HEK293 (cell line): ENCODE measurements at regions not wholly inside any gene's neighbourhood (a gene's known extent, or its start where the extent isn't known, plus 50 kb on each side); places are given as distances from the start of the nearest gene placed in this dataset.

ENCODE experiments used
- CTCF ChIA-PET: fragments of 350-600 bp; formaldehyde crosslinking; extraction: SDS; loops from one replicate; lab custom pipeline; 2021; ENCODE audit warnings: antibody characterized with exemption; lab: Yijun Ruan, JAX
- POLR2A ChIA-PET: fragments of 300-600 bp; formaldehyde crosslinking; extraction: SDS; loops from one replicate; lab custom pipeline; 2020; ENCODE audit warnings: antibody characterized with exemption, inconsistent platforms; lab: Yijun Ruan, JAX
- H3K27ac ChIP-seq: fragments of 200-500 bp; sonication (Bioruptor generic); 2 replicates; pipeline ENCODE4 v1.5.1; 2014; ENCODE audit warnings: low read depth, low read length, control low read depth, inconsistent platforms; ENCODE audit errors: extremely low read depth
- H3K36me3 ChIP-seq, 2 experiments: fragments of 200-500 bp in 1 of 2; sonication (Bioruptor generic) in 1 of 2; 1 replicate in 1 of 2; 2 replicates in 1 of 2; pipeline ENCODE4 v1.5.1; 2014 to 2017; ENCODE audit warnings: inconsistent platforms in 2 of 2, low read length in 2 of 2; ENCODE audit not compliant: control insufficient read depth in 2 of 2, insufficient read depth in 1 of 2
- H3K4me1 ChIP-seq: fragments of 200-500 bp; sonication (Bioruptor generic); 2 replicates; pipeline ENCODE4 v1.5.1; 2014; ENCODE audit warnings: mild to moderate bottlenecking, low read length, inconsistent platforms; ENCODE audit not compliant: control insufficient read depth, insufficient read depth
- H3K4me3 ChIP-seq: 2 replicates; pipeline ENCODE4 v1.5.1; 2011; ENCODE audit warnings: low read depth, mild to moderate bottlenecking, control low read depth, low read length, moderate library complexity
- H3K9me3 ChIP-seq: fragments of 200-500 bp; sonication (Bioruptor generic); 2 replicates; pipeline ENCODE4 v1.5.1; 2014; ENCODE audit warnings: low read depth, low read length, inconsistent platforms; ENCODE audit not compliant: control insufficient read depth, insufficient read depth
- IKZF3 ChIP-seq: fragments of 450-650 bp; IDR thresholded peaks from 2 replicates; pipeline ENCODE4 v1.5.0; 2018; ENCODE audit warnings: missing biosample characterization, mild to moderate bottlenecking, missing genetic modification characterization, moderate library complexity
- KLF10 ChIP-seq: fragments of 450-650 bp; IDR thresholded peaks from 2 replicates; pipeline ENCODE4 v1.5.1; 2018; ENCODE audit warnings: missing biosample characterization, mild to moderate bottlenecking, missing genetic modification characterization
- SALL2 ChIP-seq: fragments of 450-650 bp; formaldehyde crosslinking; IDR thresholded peaks from 2 replicates; pipeline ENCODE4 v1.5.0; 2017; ENCODE audit warnings: missing biosample characterization, mild to moderate bottlenecking, missing genetic modification characterization, borderline replicate concordance
- ZNF23 ChIP-seq: fragments of 450-650 bp; formaldehyde crosslinking; IDR thresholded peaks from 2 replicates; pipeline ENCODE4 v1.5.1; 2016; ENCODE audit warnings: missing biosample characterization, missing genetic modification characterization, borderline replicate concordance
- ZNF324 ChIP-seq: fragments of 450-650 bp; formaldehyde crosslinking; IDR thresholded peaks from 2 replicates; pipeline ENCODE4 v1.5.1; 2016; ENCODE audit warnings: missing biosample characterization, missing genetic modification characterization
- ZNF350 ChIP-seq: fragments of 450-650 bp; formaldehyde crosslinking; IDR thresholded peaks from 2 replicates; pipeline ENCODE4 v1.5.0; 2017; ENCODE audit warnings: missing biosample characterization, mild to moderate bottlenecking, missing genetic modification characterization
- ZNF37A ChIP-seq: fragments of 450-650 bp; IDR thresholded peaks from 2 replicates; pipeline ENCODE4 v1.5.1; 2018; ENCODE audit warnings: missing biosample characterization, missing genetic modification characterization
- ZNF404 ChIP-seq: fragments of 450-650 bp; formaldehyde crosslinking; IDR thresholded peaks from 2 replicates; pipeline ENCODE4 v1.5.1; 2017; ENCODE audit warnings: missing biosample characterization, missing genetic modification characterization
- ZNF416 ChIP-seq: fragments of 450-650 bp; formaldehyde crosslinking; IDR thresholded peaks from 2 replicates; pipeline ENCODE4 v1.5.1; 2016; ENCODE audit warnings: missing biosample characterization, missing genetic modification characterization
- ZNF423 ChIP-seq: fragments of 450-650 bp; formaldehyde crosslinking; IDR thresholded peaks from 2 replicates; pipeline ENCODE4 v1.5.1; 2016; ENCODE audit warnings: missing biosample characterization, missing genetic modification characterization
- ZNF521 ChIP-seq: fragments of 450-650 bp; formaldehyde crosslinking; IDR thresholded peaks from 2 replicates; pipeline ENCODE4 v1.5.1; 2017; ENCODE audit warnings: missing biosample characterization, mild to moderate bottlenecking, missing genetic modification characterization
- ZNF530 ChIP-seq: fragments of 450-650 bp; formaldehyde crosslinking; IDR thresholded peaks from 2 replicates; pipeline ENCODE4 v1.5.1; 2016; ENCODE audit warnings: low read depth, missing biosample characterization, missing genetic modification characterization
- ZNF624 ChIP-seq: fragments of 450-650 bp; formaldehyde crosslinking; IDR thresholded peaks from 2 replicates; pipeline ENCODE4 v1.5.1; 2017; ENCODE audit warnings: missing biosample characterization, missing genetic modification characterization
- ZNF626 ChIP-seq: fragments of 450-650 bp; sonication (Bioruptor Pico); formaldehyde crosslinking; IDR thresholded peaks from 2 replicates; pipeline ENCODE4 v1.5.1; 2018; ENCODE audit warnings: missing biosample characterization, missing genetic modification characterization, inconsistent platforms
- ZNF785 ChIP-seq: fragments of 450-650 bp; formaldehyde crosslinking; IDR thresholded peaks from 2 replicates; pipeline ENCODE4 v1.5.1; 2016; ENCODE audit warnings: missing biosample characterization, missing genetic modification characterization
- ZNF792 ChIP-seq: fragments of 450-650 bp; formaldehyde crosslinking; IDR thresholded peaks from 2 replicates; pipeline ENCODE4 v1.5.1; 2016; ENCODE audit warnings: missing biosample characterization, missing genetic modification characterization
- TF ChIP-seq, protein P1 (sequence below): fragments of 450-650 bp; formaldehyde crosslinking; IDR thresholded peaks from 2 replicates; pipeline ENCODE4 v1.5.1; 2016; ENCODE audit warnings: missing biosample characterization, missing genetic modification characterization
- TF ChIP-seq, protein P2 (sequence below): fragments of 450-650 bp; formaldehyde crosslinking; IDR thresholded peaks from 2 replicates; pipeline ENCODE4 v1.5.1; 2016; ENCODE audit warnings: missing biosample characterization, missing genetic modification characterization
- TF ChIP-seq, protein P3 (sequence below): fragments of 450-650 bp; formaldehyde crosslinking; IDR thresholded peaks from 2 replicates; pipeline ENCODE4 v1.5.1; 2016; ENCODE audit warnings: missing biosample characterization, missing genetic modification characterization
- TF ChIP-seq, protein P4 (sequence below): fragments of 450-650 bp; formaldehyde crosslinking; IDR thresholded peaks from 2 replicates; pipeline ENCODE4 v1.5.0; 2017; ENCODE audit warnings: missing biosample characterization, missing genetic modification characterization, borderline replicate concordance
- TF ChIP-seq, protein P5 (sequence below): fragments of 450-650 bp; IDR thresholded peaks from 2 replicates; pipeline ENCODE4 v1.5.1; 2018; ENCODE audit warnings: missing biosample characterization, mild to moderate bottlenecking, missing genetic modification characterization
- TF ChIP-seq, protein P6 (sequence below): fragments of 450-650 bp; formaldehyde crosslinking; IDR thresholded peaks from 2 replicates; pipeline ENCODE4 v1.5.1; 2016; ENCODE audit warnings: missing biosample characterization, missing genetic modification characterization

DNA sequence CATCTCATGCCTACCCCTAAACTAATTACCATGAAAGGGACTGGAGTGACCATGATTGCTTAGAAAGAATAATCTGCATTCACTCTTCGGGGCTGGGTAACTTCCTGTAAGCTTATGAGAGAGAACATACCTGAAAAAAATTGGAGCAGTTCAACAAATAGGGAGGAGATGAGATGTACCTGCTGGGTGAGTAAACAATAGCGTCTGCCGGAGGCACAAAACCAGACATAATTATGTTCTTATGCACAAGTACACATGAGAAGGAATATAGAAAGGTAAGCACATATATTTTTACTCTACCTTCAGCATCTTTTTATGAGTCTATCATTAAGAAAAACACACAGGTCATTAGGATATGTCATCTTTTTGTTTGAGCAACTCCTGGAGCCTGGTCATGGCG, 224.6 kb upstream of the FERD3L start:
- no peaks in the 10 kb centered on the region for H3K36me3 ChIP-seq
- no peak for TF ChIP-seq ZNF785
- no peak for TF ChIP-seq SALL2 (tag by site-specific recombination)
- TF ChIP-seq ZNF350 (tag by site-specific recombination), result no peak
- TF ChIP-seq, protein P1, sequence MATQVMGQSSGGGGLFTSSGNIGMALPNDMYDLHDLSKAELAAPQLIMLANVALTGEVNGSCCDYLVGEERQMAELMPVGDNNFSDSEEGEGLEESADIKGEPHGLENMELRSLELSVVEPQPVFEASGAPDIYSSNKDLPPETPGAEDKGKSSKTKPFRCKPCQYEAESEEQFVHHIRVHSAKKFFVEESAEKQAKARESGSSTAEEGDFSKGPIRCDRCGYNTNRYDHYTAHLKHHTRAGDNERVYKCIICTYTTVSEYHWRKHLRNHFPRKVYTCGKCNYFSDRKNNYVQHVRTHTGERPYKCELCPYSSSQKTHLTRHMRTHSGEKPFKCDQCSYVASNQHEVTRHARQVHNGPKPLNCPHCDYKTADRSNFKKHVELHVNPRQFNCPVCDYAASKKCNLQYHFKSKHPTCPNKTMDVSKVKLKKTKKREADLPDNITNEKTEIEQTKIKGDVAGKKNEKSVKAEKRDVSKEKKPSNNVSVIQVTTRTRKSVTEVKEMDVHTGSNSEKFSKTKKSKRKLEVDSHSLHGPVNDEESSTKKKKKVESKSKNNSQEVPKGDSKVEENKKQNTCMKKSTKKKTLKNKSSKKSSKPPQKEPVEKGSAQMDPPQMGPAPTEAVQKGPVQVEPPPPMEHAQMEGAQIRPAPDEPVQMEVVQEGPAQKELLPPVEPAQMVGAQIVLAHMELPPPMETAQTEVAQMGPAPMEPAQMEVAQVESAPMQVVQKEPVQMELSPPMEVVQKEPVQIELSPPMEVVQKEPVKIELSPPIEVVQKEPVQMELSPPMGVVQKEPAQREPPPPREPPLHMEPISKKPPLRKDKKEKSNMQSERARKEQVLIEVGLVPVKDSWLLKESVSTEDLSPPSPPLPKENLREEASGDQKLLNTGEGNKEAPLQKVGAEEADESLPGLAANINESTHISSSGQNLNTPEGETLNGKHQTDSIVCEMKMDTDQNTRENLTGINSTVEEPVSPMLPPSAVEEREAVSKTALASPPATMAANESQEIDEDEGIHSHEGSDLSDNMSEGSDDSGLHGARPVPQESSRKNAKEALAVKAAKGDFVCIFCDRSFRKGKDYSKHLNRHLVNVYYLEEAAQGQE (tag by site-specific recombination), result no peak
- TF ChIP-seq, protein P2, sequence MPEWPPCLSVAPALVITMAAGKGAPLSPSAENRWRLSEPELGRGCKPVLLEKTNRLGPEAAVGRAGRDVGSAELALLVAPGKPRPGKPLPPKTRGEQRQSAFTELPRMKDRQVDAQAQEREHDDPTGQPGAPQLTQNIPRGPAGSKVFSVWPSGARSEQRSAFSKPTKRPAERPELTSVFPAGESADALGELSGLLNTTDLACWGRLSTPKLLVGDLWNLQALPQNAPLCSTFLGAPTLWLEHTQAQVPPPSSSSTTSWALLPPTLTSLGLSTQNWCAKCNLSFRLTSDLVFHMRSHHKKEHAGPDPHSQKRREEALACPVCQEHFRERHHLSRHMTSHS (tag by site-specific recombination), result no peak
- no peak for TF ChIP-seq ZNF521
- no peak for TF ChIP-seq ZNF530 (tag by site-specific recombination)
- no peak for TF ChIP-seq ZNF624 (tag by site-specific recombination)
- TF ChIP-seq, protein P3, sequence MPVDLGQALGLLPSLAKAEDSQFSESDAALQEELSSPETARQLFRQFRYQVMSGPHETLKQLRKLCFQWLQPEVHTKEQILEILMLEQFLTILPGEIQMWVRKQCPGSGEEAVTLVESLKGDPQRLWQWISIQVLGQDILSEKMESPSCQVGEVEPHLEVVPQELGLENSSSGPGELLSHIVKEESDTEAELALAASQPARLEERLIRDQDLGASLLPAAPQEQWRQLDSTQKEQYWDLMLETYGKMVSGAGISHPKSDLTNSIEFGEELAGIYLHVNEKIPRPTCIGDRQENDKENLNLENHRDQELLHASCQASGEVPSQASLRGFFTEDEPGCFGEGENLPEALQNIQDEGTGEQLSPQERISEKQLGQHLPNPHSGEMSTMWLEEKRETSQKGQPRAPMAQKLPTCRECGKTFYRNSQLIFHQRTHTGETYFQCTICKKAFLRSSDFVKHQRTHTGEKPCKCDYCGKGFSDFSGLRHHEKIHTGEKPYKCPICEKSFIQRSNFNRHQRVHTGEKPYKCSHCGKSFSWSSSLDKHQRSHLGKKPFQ (tag by site-specific recombination), result no peak
- TF ChIP-seq ZNF792 (tag by site-specific recombination), result no peak
- TF ChIP-seq, protein P4, sequence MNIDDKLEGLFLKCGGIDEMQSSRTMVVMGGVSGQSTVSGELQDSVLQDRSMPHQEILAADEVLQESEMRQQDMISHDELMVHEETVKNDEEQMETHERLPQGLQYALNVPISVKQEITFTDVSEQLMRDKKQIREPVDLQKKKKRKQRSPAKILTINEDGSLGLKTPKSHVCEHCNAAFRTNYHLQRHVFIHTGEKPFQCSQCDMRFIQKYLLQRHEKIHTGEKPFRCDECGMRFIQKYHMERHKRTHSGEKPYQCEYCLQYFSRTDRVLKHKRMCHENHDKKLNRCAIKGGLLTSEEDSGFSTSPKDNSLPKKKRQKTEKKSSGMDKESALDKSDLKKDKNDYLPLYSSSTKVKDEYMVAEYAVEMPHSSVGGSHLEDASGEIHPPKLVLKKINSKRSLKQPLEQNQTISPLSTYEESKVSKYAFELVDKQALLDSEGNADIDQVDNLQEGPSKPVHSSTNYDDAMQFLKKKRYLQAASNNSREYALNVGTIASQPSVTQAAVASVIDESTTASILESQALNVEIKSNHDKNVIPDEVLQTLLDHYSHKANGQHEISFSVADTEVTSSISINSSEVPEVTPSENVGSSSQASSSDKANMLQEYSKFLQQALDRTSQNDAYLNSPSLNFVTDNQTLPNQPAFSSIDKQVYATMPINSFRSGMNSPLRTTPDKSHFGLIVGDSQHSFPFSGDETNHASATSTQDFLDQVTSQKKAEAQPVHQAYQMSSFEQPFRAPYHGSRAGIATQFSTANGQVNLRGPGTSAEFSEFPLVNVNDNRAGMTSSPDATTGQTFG (tag by site-specific recombination), result no peak
- TF ChIP-seq KLF10 (tag by site-specific recombination), result no peak
- TF ChIP-seq ZNF404 (tag by site-specific recombination), result no peak
- H3K9me3 ChIP-seq, result no peaks in the 10 kb centered on the region
- ChIA-PET CTCF (interaction anchor here (0.5 kb wide), 1 partner anchor 274 kb away, joined by 4 read pairs; no protein-coding TSS in a partner anchor), POLR2A (no interaction called here)
- H3K4me3 ChIP-seq, result no peak overlapping the region
- no peak overlapping the region for H3K27ac ChIP-seq
- no peaks in the 10 kb centered on the region; the same call in 1 of the 2 replicates for H3K4me1 ChIP-seq

DNA sequence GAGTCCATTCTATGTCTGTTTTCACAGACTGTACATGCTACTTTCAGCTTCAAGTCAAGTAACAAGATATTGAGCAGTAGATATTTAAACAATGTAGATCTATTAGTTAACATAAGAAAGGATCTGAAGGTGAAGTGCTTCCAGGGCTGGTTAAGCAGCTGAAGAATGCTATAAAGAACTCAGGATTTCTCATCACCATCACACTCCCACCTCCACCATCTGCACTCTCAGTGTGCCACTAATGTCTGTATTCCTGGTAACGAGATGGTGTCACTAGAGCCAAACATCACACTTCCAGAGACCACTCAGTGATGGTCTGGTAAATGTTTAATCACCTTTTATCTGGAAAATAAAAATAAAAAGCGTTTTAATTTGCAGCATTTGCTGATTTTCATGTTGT, 224.0 kb upstream of the FERD3L start:
- ChIA-PET POLR2A (interaction anchor here (0.5 kb wide), 1 partner anchor 25 kb away, joined by 6 read pairs; no protein-coding TSS in a partner anchor), CTCF (interaction anchor here (0.5 to 0.8 kb wide), 3 partner anchors 15 to 250 kb away, joined by 3 read pairs; no protein-coding TSS in a partner anchor)
- H3K4me3 ChIP-seq, result no peak overlapping the region
- no peaks in the 10 kb centered on the region for H3K36me3 ChIP-seq
- H3K27ac ChIP-seq, result no peak overlapping the region
- no peaks in the 10 kb centered on the region; the same call in 1 of the 2 replicates for H3K4me1 ChIP-seq
- H3K9me3 ChIP-seq, result no peaks in the 10 kb centered on the region
- no peak for TF ChIP-seq ZNF324 (tag by site-specific recombination)
- TF ChIP-seq, protein P5, sequence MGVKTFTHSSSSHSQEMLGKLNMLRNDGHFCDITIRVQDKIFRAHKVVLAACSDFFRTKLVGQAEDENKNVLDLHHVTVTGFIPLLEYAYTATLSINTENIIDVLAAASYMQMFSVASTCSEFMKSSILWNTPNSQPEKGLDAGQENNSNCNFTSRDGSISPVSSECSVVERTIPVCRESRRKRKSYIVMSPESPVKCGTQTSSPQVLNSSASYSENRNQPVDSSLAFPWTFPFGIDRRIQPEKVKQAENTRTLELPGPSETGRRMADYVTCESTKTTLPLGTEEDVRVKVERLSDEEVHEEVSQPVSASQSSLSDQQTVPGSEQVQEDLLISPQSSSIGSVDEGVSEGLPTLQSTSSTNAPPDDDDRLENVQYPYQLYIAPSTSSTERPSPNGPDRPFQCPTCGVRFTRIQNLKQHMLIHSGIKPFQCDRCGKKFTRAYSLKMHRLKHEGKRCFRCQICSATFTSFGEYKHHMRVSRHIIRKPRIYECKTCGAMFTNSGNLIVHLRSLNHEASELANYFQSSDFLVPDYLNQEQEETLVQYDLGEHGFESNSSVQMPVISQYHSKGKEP (tag by site-specific recombination), result no peak
- TF ChIP-seq ZNF23, result no peak
- TF ChIP-seq ZNF423 (tag by site-specific recombination), result no peak
- TF ChIP-seq, protein P6, sequence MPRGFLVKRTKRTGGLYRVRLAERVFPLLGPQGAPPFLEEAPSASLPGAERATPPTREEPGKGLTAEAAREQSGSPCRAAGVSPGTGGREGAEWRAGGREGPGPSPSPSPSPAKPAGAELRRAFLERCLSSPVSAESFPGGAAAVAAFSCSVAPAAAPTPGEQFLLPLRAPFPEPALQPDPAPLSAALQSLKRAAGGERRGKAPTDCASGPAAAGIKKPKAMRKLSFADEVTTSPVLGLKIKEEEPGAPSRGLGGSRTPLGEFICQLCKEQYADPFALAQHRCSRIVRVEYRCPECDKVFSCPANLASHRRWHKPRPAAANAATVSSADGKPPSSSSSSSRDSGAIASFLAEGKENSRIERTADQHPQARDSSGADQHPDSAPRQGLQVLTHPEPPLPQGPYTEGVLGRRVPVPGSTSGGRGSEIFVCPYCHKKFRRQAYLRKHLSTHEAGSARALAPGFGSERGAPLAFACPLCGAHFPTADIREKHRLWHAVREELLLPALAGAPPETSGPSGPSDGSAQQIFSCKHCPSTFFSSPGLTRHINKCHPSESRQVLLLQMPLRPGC (tag by site-specific recombination), result no peak
- no peak for TF ChIP-seq IKZF3 (tag by site-specific recombination)
- no peak for TF ChIP-seq ZNF626 (tag by site-specific recombination)
- no peak for TF ChIP-seq ZNF416 (tag by site-specific recombination)
- no peak for TF ChIP-seq ZNF37A (tag by site-specific recombination)
